SU-DHL-6 (cell line): ENCODE measurements at regions not wholly inside any gene's neighbourhood (a gene's known extent, or its start where the extent isn't known, plus 50 kb on each side); places are given as distances from the start of the nearest gene placed in this dataset.

ENCODE experiments used
- CTCF ChIP-seq: fragments of 200-600 bp; sonication (generic); IDR thresholded peaks from one replicate; pipeline ENCODE4 v1.5.1; 2017; ENCODE audit warnings: antibody characterized with exemption, mild to moderate bottlenecking, low read length, moderate library complexity; ENCODE audit not compliant: insufficient read depth, poor library complexity, severe bottlenecking
- EZH2phosphoT487 ChIP-seq: fragments of 200-600 bp; sonication (generic), shearing (Covaris generic); conservative IDR thresholded peaks from 2 replicates; pipeline ENCODE4 v1.6.1; 2018; ENCODE audit warnings: mild to moderate bottlenecking, antibody characterized with exemption, low read length, moderate library complexity, mixed read lengths

DNA sequence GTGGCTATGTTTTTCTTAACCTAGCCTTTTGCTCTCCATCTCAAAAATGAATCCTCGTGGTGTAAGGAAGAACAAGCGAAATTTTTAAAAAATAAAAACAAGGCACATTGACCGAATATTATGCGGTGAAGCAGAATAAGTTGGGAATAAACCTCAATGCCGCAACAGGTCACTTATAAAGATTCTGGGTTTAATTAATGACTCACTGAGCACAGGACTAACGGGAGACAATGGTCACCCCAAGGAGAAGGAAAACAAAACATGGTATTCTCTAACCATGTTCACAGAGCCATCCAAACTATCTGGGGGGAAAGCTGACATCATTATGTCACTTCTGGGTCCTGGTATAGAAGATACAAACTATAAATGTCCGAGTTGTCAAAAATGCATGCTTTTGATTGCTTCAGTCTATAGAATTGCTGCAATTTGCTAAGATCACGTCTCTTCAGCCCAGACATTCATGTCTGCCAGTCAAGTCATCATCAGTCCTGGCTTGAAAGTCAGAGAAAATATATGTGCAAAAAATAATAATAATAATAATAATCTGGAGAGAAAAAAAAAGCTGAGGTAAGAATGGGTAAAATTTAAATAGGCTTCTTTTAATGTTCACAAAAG lies 280.6 kb downstream of the NR2F1-AS1 start:
- TF ChIP-seq CTCF (no peak), EZH2phosphoT487 (no peak)
